ES-I3 (cell line): ENCODE measurements at regions not wholly inside any gene's neighbourhood (a gene's known extent, or its start where the extent isn't known, plus 50 kb on each side); places are given as distances from the start of the nearest gene placed in this dataset.
"Not testable (repeated sequence)": the region's sequence is repeated elsewhere in the genome, so short reads cannot be mapped to it uniquely, and the experiment has no call there.

Experiments
- H3K36me3 ChIP-seq: 2 replicates; pipeline ENCODE4 v1.6.1; 2013; ENCODE audit warnings: mild to moderate bottlenecking, low read length, control low read depth, moderate library complexity; ENCODE audit not compliant: insufficient read depth
- H3K4me1 ChIP-seq: 2 replicates; pipeline ENCODE4 v1.6.1; 2013; ENCODE audit warnings: mild to moderate bottlenecking, control low read depth, low read length; ENCODE audit not compliant: insufficient read depth
- H3K9ac ChIP-seq: 2 replicates; pipeline ENCODE4 v1.6.1; 2013; ENCODE audit warnings: low read depth, mild to moderate bottlenecking, low read length, moderate library complexity
- H3K9me3 ChIP-seq: 2 replicates; pipeline ENCODE4 v1.6.1; 2013; ENCODE audit warnings: mild to moderate bottlenecking, low read length, moderate library complexity; ENCODE audit not compliant: control insufficient read depth, insufficient read depth

DNA sequence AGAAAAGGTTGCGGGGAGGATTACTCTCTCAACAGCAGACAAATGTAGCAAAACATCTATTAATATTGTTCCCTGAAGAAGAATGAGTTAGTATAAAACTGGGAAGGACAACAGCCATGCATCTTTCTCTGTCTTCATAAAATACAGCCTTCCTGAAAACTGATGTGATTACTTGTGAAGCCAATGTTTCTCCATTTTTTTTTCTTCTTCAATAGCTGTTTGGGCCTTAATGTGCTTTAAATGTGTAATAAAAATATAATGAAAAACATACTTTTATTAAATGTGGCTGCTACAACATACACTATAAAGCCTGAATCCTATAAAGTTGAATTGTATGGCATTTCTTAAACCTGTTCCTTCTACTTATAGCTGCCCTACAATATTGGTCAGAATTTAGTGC, 146.3 kb upstream of the LMCD1 start:
- Histone ChIP-seq H3K9me3 (no peaks in the 10 kb centered on the region), H3K36me3 (no peaks in the 10 kb centered on the region), H3K4me1 (peaks cover 6% of the 10 kb centered on the region; the same call in 1 of the 2 replicates), H3K9ac (no peak overlapping the region)

DNA sequence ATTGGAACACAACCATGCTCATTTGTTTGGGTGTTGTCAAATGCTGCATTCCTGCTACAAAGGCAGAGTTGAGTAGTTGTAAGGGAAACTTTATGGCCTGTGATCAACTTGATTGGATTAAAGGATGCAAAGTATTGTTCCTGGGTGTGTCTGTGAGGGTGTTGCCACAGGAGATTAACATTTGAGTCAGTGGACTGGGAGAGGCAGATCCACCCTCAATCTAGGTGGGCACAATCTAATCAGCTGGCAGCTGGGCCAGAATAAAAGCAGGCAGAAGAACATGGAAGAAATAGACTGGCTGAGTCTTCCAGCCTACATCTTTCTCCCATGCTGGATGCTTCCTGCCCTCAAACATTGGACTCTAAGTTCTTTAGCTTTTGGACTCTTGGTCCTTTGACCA, 145.6 kb upstream of the LMCD1 start:
- H3K9me3 ChIP-seq, H3K9ac ChIP-seq, H3K36me3 ChIP-seq, H3K4me1 ChIP-seq: not testable (repeated sequence)

DNA sequence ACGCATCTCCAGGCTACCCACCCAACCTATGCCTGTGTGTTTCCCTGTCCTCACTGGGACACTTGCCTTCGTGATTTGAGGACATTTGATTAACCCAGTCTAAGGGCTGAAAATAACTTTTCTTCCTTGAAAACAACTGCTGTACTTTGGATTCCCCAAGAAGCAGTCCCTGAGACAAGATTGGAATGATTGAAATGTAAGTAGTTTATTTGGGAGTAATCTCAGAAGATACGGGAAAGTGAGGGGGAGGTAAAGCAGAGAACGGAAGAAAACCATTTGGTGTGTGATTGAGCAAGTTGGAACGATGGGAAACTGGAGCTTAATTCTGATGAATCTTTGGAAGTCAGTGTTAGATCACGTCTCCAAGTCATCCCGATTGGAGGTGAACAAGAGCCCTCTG, 143.8 kb upstream of the LMCD1 start:
- no peak overlapping the region for H3K9ac ChIP-seq
- H3K4me1 ChIP-seq, result peaks cover 6% of the 10 kb centered on the region; the same call in 1 of the 2 replicates
- H3K9me3 ChIP-seq, result no peaks in the 10 kb centered on the region
- H3K36me3 ChIP-seq, result no peaks in the 10 kb centered on the region

DNA sequence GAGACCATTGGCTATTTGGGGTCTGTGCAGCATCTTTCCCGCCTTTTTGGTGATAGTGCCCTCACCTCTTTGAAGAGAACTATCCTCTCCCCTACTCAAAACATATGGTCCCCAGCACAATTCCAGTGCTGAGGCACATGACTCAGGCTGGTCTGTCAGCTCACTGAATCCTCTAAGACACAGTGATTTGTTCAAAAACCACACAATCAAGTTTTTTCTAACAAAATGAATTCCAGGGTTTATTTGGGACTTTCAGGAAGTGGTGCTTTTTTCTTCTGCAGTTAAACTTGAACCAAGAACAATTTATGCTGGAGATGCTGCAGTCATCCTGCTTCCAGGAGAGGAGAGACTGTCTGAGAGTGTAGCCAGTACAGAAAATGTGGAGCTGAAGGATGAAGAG, 142.5 kb upstream of the LMCD1 start:
- no peak overlapping the region for H3K9ac ChIP-seq
- H3K4me1 ChIP-seq, result peaks cover 6% of the 10 kb centered on the region; the same call in 1 of the 2 replicates

DNA sequence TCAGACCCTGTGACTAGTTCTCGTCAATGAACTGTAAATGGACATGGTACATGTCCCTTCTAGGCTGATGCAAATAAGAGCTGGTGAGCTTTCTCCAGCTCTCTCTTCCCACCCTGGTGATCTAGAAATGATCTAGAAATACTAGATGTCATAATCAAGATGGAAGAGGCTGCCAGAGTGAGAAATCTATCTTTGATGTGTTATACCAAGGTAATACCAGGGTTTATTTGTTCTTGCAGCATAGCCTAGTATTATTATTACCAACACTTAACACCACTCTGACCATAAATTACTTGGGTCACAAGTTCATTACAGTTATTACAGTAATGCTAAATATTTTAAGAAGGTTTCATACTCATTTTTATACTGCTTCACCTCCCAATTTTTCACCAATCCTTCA, 138.4 kb upstream of the LMCD1 start:
- no peak overlapping the region for H3K9ac ChIP-seq
- no peaks in the 10 kb centered on the region for H3K9me3 ChIP-seq
- no peaks in the 10 kb centered on the region for H3K4me1 ChIP-seq
- no peaks in the 10 kb centered on the region for H3K36me3 ChIP-seq

More for the DNA sequence above, 142.5 kb upstream of the LMCD1 start:
- Histone ChIP-seq H3K9me3 (no peaks in the 10 kb centered on the region), H3K36me3 (no peaks in the 10 kb centered on the region)

DNA sequence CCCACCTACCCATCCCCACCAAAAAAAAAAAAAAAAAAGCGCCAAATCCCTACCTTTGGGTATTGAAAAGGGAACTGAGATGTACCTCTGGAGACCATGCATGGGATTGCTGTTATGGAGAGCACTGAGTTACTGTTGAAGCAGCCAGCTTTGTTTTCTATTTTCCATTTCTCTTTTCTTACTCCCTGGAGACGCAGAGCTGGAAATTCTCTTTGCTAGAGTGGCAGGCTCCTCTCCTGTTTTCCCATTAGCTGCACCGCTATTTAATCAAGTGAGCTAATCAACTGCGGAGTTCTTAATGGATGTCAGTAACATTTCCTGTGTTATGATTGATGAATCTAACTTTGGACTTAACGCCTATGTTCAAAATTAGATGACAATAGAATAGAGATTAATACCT, 136.1 kb upstream of the LMCD1 start:
- Histone ChIP-seq H3K4me1 (no peaks in the 10 kb centered on the region), H3K9me3 (no peaks in the 10 kb centered on the region), H3K9ac (no peak overlapping the region), H3K36me3 (no peaks in the 10 kb centered on the region)

DNA sequence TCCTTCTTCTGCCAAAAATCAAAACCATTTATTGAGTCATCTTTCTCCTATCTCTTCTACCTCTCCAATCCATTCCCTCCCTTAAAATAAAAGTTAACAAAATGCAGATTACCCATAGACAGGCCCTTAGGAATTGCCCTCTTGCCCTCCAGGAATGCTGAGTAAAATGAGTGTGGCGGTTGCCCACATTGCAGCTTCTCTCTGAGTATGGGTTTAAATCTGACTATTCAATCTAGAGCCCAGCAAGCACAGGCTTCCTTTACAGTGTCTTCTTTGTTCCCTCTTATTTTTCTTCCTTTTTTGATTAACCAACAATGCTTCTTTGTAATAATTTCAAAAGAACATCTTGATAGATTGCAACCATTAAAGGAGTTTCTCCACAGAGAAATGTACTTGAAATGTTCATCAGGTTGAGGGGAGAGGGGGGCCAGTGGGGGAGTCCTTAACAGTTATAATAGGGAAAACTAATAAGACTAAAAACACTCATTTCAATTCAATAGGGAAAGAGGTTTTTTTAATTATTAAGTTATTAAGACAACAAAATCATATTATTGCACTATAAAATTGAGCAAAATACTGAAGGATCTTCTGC, 135.3 kb upstream of the LMCD1 start:
- Histone ChIP-seq H3K9me3 (no peaks in the 10 kb centered on the region), H3K4me1 (no peaks in the 10 kb centered on the region), H3K36me3 (no peaks in the 10 kb centered on the region), H3K9ac (no peak overlapping the region)

DNA sequence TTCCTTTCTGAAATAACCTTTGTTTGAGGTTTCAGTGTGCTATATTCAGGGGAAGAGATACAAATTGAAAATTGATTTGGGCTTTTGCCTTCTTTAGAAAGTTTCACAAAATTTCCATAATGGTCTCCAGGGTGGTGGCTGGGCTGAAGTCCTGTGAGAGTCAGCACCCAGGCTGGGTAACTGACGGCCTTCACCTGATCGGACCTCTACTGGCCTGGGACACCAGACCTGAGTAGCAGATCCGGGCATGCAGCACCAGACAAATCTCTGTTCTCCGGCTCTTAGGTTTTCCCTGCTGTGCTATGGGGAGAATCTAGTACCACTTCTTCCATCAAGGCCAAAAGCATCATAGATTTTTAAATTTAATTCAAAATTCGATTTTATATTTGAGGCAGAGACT, 133.0 kb upstream of the LMCD1 start:
- H3K9ac ChIP-seq, result no peak overlapping the region
- H3K9me3 ChIP-seq, result no peaks in the 10 kb centered on the region
- H3K4me1 ChIP-seq, result no peaks in the 10 kb centered on the region
- H3K36me3 ChIP-seq, result no peaks in the 10 kb centered on the region

DNA sequence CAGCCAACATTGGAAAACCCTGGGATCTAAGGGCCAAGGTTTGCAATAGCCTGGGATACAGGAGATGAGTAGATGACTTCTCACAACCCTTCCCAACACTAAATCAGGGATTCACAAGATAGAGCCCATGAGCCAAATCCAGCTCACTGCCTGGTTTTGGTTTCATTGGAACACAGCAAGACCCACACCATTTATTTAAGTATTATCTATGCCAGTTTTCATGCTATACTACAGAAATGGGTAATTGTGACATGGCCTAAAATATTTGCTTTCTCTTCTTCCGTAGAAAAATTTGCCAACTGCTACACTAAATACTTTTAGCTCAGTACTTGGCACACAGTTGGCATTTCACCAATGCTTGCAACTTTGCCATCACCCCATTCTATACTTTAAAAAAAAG, 132.0 kb upstream of the LMCD1 start:
- Histone ChIP-seq H3K36me3 (no peaks in the 10 kb centered on the region), H3K9ac (no peak overlapping the region), H3K9me3 (no peaks in the 10 kb centered on the region), H3K4me1 (no peaks in the 10 kb centered on the region)

DNA sequence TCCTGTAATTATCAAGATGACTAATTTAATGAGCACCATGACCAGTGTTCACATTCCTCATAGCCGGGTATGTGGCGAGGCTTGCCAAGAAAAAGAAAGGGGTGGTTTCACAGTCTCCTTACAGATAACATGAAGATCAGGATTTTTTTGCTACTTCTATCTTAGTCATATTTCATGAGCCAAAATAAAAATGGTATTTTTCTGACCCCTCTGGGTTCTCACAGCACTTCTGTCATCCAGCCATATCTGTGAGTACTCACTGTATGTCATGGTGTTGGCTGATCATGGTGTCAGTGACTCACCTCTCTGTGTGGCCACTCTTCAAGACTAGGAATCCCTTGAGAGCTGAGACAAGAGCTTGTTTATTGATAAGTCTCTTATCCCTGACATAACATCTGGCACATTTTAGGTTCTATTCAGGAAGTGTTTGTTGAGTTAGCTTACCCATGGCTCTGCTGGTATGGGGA, 130.5 kb upstream of the LMCD1 start:
- Histone ChIP-seq H3K36me3 (no peaks in the 10 kb centered on the region), H3K9ac (no peak overlapping the region), H3K4me1 (no peaks in the 10 kb centered on the region), H3K9me3 (no peaks in the 10 kb centered on the region)

DNA sequence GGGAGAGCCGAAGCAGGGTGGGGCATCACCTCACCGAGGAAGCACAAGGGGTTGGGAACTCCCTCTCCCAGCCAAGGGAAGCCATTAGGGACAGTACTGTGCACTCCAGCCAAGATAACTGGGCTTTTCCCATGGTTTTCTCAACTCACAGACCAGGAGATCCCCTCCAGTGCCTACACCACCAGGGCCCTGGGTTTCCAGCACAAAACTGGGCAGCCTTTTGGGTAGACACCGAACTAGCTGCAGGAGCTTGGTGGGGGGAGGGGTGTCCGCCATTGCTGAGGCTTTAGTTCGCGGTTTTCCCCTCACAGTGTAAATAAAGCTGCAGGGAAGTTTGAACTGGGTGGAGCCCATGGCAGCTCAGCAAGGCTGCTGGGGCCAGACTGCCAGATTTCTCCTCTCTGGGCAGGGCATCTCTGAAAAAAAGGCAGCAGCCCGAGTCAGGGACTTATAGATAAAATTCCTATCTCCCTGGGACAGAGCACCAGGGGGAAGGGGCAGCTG, 129.6 kb upstream of the LMCD1 start:
- Histone ChIP-seq H3K9me3 (no peaks in the 10 kb centered on the region), H3K36me3 (no peaks in the 10 kb centered on the region), H3K9ac (no peak overlapping the region), H3K4me1 (no peaks in the 10 kb centered on the region)

DNA sequence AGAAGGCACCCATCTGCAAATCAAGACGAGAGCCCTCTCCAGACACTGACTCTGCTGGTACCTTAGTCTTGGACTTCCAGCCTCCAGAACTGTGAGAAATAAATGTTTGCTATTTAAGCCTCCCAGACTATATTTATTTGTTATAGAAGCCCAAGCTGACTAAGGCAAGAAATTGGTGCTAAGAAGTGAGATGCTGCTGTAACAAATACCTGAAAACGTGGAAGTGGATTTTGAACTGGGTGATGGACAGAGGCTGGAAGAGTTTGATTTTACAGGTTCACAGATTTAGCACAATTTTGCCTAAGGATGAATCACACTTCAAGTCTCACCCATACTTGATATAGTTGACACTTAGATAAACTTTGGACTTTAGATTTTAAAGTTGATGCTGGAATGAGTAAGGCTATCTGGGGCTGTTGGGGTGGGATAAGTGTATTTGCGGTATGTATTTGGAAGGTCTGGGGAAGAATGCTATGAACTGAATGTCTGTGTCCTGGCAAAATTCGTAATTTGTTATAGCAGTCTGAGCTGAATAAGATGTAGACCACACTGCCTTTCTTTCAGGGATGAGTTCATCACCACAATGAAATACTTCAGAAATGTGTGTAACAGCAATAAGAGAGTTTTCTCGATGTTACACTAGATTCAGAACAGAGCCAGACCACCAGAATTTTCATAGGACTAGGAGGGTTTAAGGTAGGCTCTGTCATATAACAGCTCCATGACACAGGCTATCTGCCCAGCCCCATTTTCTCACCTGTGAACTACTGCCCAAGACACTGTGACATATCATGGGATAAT, 120.5 kb upstream of the LMCD1 start:
- H3K9me3 ChIP-seq, result no peaks in the 10 kb centered on the region

DNA sequence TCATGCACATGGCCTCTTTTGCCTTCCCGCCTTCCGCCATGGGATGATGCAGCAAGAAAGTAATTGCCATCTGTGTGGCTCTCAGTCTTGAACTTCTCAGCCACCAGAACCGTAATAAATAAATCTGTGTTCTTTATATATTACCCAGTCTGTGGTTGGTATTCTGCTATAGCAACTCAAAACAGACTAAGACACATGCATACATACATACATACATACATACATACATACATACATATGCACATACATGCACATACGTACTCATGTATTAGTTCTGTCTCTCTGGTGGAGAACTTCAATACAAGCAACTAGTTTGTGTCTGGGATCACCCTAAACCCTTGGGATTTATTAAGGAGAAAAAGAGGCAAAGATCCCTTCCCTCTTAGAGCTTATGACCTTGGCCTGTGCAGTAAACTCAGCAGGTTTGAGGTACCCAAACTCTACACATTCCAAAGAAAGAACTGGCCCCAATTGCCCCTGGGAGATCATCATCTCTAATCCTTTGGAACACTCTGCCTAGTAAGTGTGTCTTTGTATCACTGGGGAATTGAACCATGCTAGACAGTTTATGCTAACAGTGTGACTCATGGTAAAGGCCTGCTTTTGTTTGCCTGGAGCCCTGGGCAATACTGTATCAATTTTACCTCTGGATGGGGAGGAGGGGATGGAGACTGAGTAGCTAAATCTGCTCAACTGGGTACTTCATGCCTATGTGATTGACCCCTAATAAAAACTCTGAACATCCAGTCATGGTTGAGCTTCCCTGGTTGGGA, 115.6 kb upstream of the LMCD1 start:
- H3K9me3 ChIP-seq, result 0 out of 2 replicates have a peak, but pooled peaks cover 2% of the 10 kb centered on the region
- no peaks in the 10 kb centered on the region for H3K36me3 ChIP-seq
- H3K4me1 ChIP-seq, result no peaks in the 10 kb centered on the region
- H3K9ac ChIP-seq, result no peak overlapping the region

More for the DNA sequence above, 120.5 kb upstream of the LMCD1 start:
- no peaks in the 10 kb centered on the region for H3K4me1 ChIP-seq
- no peak overlapping the region for H3K9ac ChIP-seq
- H3K36me3 ChIP-seq, result no peaks in the 10 kb centered on the region

DNA sequence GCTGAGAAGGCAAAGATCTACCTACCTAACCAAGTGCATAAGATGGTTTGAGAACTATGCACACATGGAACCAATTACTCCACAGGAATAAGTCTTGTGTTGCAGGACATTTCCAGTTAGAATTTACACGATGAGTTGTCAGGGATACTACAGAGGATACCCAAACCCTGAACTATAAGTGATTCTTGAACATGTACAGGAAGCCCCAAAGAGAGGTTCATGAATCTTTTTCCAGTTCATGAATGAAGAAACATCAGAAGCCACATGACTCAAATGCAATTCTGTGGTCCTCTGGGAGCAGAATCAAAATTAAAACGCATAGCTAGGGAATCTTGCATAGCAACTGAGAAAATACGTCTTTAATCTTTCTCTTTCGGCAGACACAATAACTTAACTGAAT, 114.1 kb upstream of the LMCD1 start:
- 0 out of 2 replicates have a peak, but pooled peaks cover 2% of the 10 kb centered on the region for H3K9me3 ChIP-seq
- no peaks in the 10 kb centered on the region for H3K36me3 ChIP-seq
- H3K4me1 ChIP-seq, result no peaks in the 10 kb centered on the region
- H3K9ac ChIP-seq, result no peak overlapping the region
